Astrocyte (in vitro differentiated cells and primary cell): ENCODE measurements at regions not wholly inside any gene's neighbourhood (a gene's known extent, or its start where the extent isn't known, plus 50 kb on each side); places are given as distances from the start of the nearest gene placed in this dataset.

Experiments used
- CTCF ChIP-seq: IDR thresholded peaks from 2 replicates; pipeline ENCODE4 v1.5.1; 2011; ENCODE audit warnings: low read depth, mild to moderate bottlenecking, inconsistent platforms, low read length, moderate library complexity; ENCODE audit not compliant: insufficient read depth
- EZH2 ChIP-seq: IDR thresholded peaks from 2 replicates; pipeline ENCODE4 v1.6.1; 2012; ENCODE audit warnings: mild to moderate bottlenecking, low read length, inconsistent platforms; ENCODE audit not compliant: insufficient read depth

GRCh38 chr16:80008857-80009256 is 408.3 kb upstream of the MAF start:
- TF ChIP-seq CTCF (no peak), EZH2 (no peak)
